K562 (cell line): ENCODE measurements at regions not wholly inside any gene's neighbourhood (a gene's known extent, or its start where the extent isn't known, plus 50 kb on each side); places are given as distances from the start of the nearest gene placed in this dataset.

Experiments
- ATAC-seq: fragments of 200-7000 bp; cut with Tn5 transposase; 3 replicates; pipeline ENCODE4 v1.9.1; 2020; ENCODE audit warnings: moderate library complexity
- BruUV-seq: library from RNA; stranded (reverse); fragments of 400-500 nt; replicated peaks from 2 replicates; lab custom pipeline; 2021; lab: Mats Ljungman, UMichigan
- CTCF ChIA-PET: fragments of 300-600 bp; formaldehyde crosslinking; extraction: SDS; loops from one replicate; lab custom pipeline; 2021; ENCODE audit warnings: low intra/inter-chr PET ratio; lab: Yijun Ruan, JAX
- POLR2A ChIA-PET: fragments of 300-600, 350-650 bp; sonication (Branson Sonifier 250); formaldehyde crosslinking; extraction: SDS; loops from one replicate; lab custom pipeline; 2021; ENCODE audit warnings: antibody characterized with exemption, inconsistent platforms; lab: Yijun Ruan, JAX
- DNase-seq, 4 experiments: peaks; one replicate each; pipeline versions ENCODE4 v3.0.0 to v3.0.0-alpha.2; 2011 to 2018; ENCODE audit warnings: low spot score in 3 of 4, mixed read lengths in 3 of 4; ENCODE audit errors: extremely low read depth in 1 of 4
- FAIRE-seq: peaks from 2 replicates; lab custom pipeline; 2011; peaks lifted over from hg19 to GRCh38; lab: Jason Lieb, UNC
- H2AFZ ChIP-seq: 2 replicates; pipeline ENCODE4 v1.6.0; 2011; ENCODE audit warnings: low read depth, low read length, control low read depth, inconsistent platforms
- H3K27ac ChIP-seq: fragments of 200-600 bp; 3 replicates; pipeline ENCODE4 v1.8.0; 2011; ENCODE audit warnings: low read depth, mild to moderate bottlenecking, control low read depth, inconsistent platforms, low read length, moderate library complexity, mixed read lengths; ENCODE audit errors: extremely low read depth
- H3K27me3 ChIP-seq, 2 experiments: fragments of 300-600 bp in 1 of 2; 2 replicates in 1 of 2; 3 replicates in 1 of 2; pipeline versions ENCODE4 v1.6.0 to v1.8.0; 2011; ENCODE audit warnings: inconsistent platforms in 2 of 2, low read length in 2 of 2, mild to moderate bottlenecking in 1 of 2, mixed read lengths in 1 of 2, moderate library complexity in 1 of 2; ENCODE audit not compliant: control insufficient read depth in 2 of 2, insufficient read depth in 2 of 2
- H3K36me3 ChIP-seq: fragments of 300-600 bp; 3 replicates; pipeline ENCODE4 v1.8.0; 2011; ENCODE audit warnings: mild to moderate bottlenecking, low read length, inconsistent platforms; ENCODE audit not compliant: control insufficient read depth, insufficient read depth
- H3K4me1 ChIP-seq, 2 experiments: fragments of 200-600 bp in 1 of 2; replicated peaks in 1 of 2; 2 replicates in 1 of 2; 3 replicates in 1 of 2; pipeline versions ENCODE4 v1.5.1 to v1.8.0; 2011; ENCODE audit warnings: inconsistent platforms in 2 of 2, low read length in 2 of 2, mild to moderate bottlenecking in 1 of 2, mixed read lengths in 1 of 2, moderate library complexity in 1 of 2; ENCODE audit not compliant: control insufficient read depth in 2 of 2, insufficient read depth in 2 of 2
- H3K4me2 ChIP-seq: 2 replicates; pipeline ENCODE4 v1.6.1; 2011; ENCODE audit warnings: low read length, control low read depth, inconsistent platforms, mixed read lengths; ENCODE audit not compliant: insufficient read depth
- H3K4me3 ChIP-seq: fragments of 200-600 bp; sonication (generic), shearing (Covaris generic); 2 replicates; pipeline ENCODE4 v1.5.1; 2016; ENCODE audit warnings: control low read depth, inconsistent platforms
- H3K79me2 ChIP-seq: fragments of 200-600 bp; 3 replicates; pipeline ENCODE4 v1.8.0; 2011; ENCODE audit warnings: low read length, inconsistent platforms; ENCODE audit not compliant: control insufficient read depth, insufficient read depth
- H3K9ac ChIP-seq, 2 experiments: 2 replicates each; pipeline versions ENCODE4 v1.6.0 to v1.6.1; 2011; ENCODE audit warnings: low read depth in 2 of 2, low read length in 2 of 2, control low read depth in 1 of 2, inconsistent platforms in 1 of 2, mild to moderate bottlenecking in 1 of 2, mixed read lengths in 1 of 2; ENCODE audit not compliant: insufficient read depth in 1 of 2
- H3K9me1 ChIP-seq: one replicate; pipeline ENCODE4 v1.6.0; 2011; ENCODE audit warnings: inconsistent platforms, mild to moderate bottlenecking, low read length, moderate library complexity; ENCODE audit not compliant: control insufficient read depth, insufficient read depth
- H3K9me3 ChIP-seq: replicated peaks from 2 replicates; pipeline ENCODE4 v1.5.1; 2011; ENCODE audit warnings: low read depth, low read length, inconsistent platforms; ENCODE audit not compliant: control insufficient read depth, insufficient read depth
- H4K20me1 ChIP-seq: replicated peaks from 2 replicates; pipeline ENCODE4 v1.6.1; 2011; ENCODE audit warnings: low read length, inconsistent platforms, mixed read lengths; ENCODE audit not compliant: control insufficient read depth, insufficient read depth
- CBX5 ChIP-seq: IDR thresholded peaks from 2 replicates; pipeline ENCODE4 v1.6.1; 2014; ENCODE audit warnings: low read depth, borderline replicate concordance
- EZH2 ChIP-seq: IDR thresholded peaks from 2 replicates; pipeline ENCODE4 v1.6.1; 2012; ENCODE audit warnings: low read depth, mild to moderate bottlenecking, inconsistent platforms, low read length, borderline replicate concordance
- FOXK2 ChIP-seq, 2 experiments: fragments of 450-650 bp; IDR thresholded peaks in 1 of 2; conservative IDR thresholded peaks in 1 of 2; 2 replicates each; pipeline ENCODE4 v1.6.1; 2016; ENCODE audit warnings: low read depth in 2 of 2, mild to moderate bottlenecking in 1 of 2
- MCM5 ChIP-seq: fragments of 450-650 bp; IDR thresholded peaks from 2 replicates; pipeline ENCODE4 v1.6.1; 2016; ENCODE audit warnings: low read depth
- PHB ChIP-seq: fragments of 250-450 bp; sonication (Bioruptor Pico); IDR thresholded peaks from 2 replicates; pipeline ENCODE4 v1.5.0; 2021
- RNF2 ChIP-seq: sonication (generic); IDR thresholded peaks from 2 replicates; pipeline ENCODE4 v1.6.1; 2016
- SRSF7 ChIP-seq: fragments of 200-400 bp; formaldehyde crosslinking; optimal IDR thresholded peaks from 2 replicates; pipeline ENCODE3; 2017; ENCODE audit warnings: mild to moderate bottlenecking, low read depth, low read length
- TCF7 ChIP-seq: sonication (generic); IDR thresholded peaks from 2 replicates; pipeline ENCODE4 v1.6.1; 2016; ENCODE audit warnings: antibody characterized with exemption, borderline replicate concordance
- ZNF146 ChIP-seq: IDR thresholded peaks from one replicate; pipeline ENCODE4 v1.6.1; 2018; ENCODE audit warnings: missing compliant biosample characterization; ENCODE audit not compliant: unreplicated experiment
- in situ Hi-C: fragments of 300-500 bp; cut with MboI; formaldehyde crosslinking; loops from 4 replicates; pipeline ENCODE4 v1.15.0; 2018; ENCODE audit warnings: inconsistent platforms, mixed read lengths
- intact Hi-C: fragments of 100-400 bp; cut with micrococcal nuclease; formaldehyde crosslinking; loops from 2 replicates; pipeline ENCODE4 v1.14.2; 2022
- TF ChIP-seq, protein P1 (sequence below): fragments of 450-650 bp; formaldehyde crosslinking; IDR thresholded peaks from 2 replicates; pipeline ENCODE4 v1.4.0; 2020; ENCODE audit warnings: mild to moderate bottlenecking, moderate library complexity
- TF ChIP-seq, protein P2 (sequence below): sonication (generic); formaldehyde crosslinking; IDR thresholded peaks from 2 replicates; pipeline ENCODE4 v1.8.1; 2023; ENCODE audit warnings: missing genetic modification reagents, mild to moderate bottlenecking, borderline replicate concordance
- TF ChIP-seq, protein P3 (sequence below): fragments of 250-450 bp; sonication (Bioruptor Pico); IDR thresholded peaks from 2 replicates; pipeline ENCODE4 v1.8.0; 2021; ENCODE audit warnings: borderline replicate concordance, mild to moderate bottlenecking, moderate library complexity; ENCODE audit not compliant: poor library complexity, severe bottlenecking

DNA sequence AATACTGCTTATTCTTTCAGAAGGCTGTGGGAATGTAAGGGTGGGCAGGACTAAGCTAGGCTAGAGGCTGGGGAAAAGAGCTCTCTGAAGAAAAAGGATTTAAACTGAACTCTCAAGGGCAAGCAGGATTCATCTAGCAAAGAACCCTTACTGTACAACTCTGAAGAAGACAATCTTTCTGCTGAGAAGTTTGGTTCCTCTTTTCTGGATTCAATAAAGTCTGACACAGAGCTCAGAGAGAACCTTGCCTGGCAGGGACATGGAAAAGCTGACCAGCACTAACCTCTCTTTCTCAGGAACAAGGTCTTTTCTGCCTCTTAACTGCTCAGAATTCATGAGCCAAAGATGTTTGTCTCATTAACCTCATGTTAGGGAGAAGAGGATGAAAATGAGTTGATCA, 388.4 kb upstream of the DDI1 start:
- Histone ChIP-seq H3K27me3 (no peaks in the 10 kb centered on the region), H3K9ac (no peak overlapping the region), H3K27ac (no peak overlapping the region), H3K9me1 (no peaks in the 10 kb centered on the region), H4K20me1 (no peaks in the 10 kb centered on the region), H2AFZ (no peak overlapping the region), H3K4me2 (no peak overlapping the region), H3K79me2 (no peaks in the 10 kb centered on the region), H3K9me3 (no peaks in the 10 kb centered on the region), H3K36me3 (no peaks in the 10 kb centered on the region), H3K4me1 (no peaks in the 10 kb centered on the region), H3K4me3 (no peak overlapping the region)
- CTCF ChIA-PET: no interaction called here
- ATAC-seq (no peak), FAIRE-seq (no peak), DNase-seq (no peak)
- in situ Hi-C loops: no loop called here
- POLR2A ChIA-PET: no interaction called here
- intact Hi-C loops: no loop called here
- TF ChIP-seq MCM5 (no peak), RNF2 (no peak), TCF7 (no peak), EZH2 (no peak), FOXK2 (conservative IDR thresholded peaks at IDR 0.05 in 1 of 2, IDR thresholded peaks at IDR 0.05 in 1 of 2; ENCODE audit: low read depth in 2 of 2) (no peak), CBX5 (no peak), SRSF7 (no peak), PHB (no peak), ZNF146 (CRISPR knock-in tag) (no peak)
- TF ChIP-seq, protein P1, sequence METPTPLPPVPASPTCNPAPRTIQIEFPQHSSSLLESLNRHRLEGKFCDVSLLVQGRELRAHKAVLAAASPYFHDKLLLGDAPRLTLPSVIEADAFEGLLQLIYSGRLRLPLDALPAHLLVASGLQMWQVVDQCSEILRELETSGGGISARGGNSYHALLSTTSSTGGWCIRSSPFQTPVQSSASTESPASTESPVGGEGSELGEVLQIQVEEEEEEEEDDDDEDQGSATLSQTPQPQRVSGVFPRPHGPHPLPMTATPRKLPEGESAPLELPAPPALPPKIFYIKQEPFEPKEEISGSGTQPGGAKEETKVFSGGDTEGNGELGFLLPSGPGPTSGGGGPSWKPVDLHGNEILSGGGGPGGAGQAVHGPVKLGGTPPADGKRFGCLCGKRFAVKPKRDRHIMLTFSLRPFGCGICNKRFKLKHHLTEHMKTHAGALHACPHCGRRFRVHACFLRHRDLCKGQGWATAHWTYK (CRISPR knock-in tag): no peak
- TF ChIP-seq, protein P2, sequence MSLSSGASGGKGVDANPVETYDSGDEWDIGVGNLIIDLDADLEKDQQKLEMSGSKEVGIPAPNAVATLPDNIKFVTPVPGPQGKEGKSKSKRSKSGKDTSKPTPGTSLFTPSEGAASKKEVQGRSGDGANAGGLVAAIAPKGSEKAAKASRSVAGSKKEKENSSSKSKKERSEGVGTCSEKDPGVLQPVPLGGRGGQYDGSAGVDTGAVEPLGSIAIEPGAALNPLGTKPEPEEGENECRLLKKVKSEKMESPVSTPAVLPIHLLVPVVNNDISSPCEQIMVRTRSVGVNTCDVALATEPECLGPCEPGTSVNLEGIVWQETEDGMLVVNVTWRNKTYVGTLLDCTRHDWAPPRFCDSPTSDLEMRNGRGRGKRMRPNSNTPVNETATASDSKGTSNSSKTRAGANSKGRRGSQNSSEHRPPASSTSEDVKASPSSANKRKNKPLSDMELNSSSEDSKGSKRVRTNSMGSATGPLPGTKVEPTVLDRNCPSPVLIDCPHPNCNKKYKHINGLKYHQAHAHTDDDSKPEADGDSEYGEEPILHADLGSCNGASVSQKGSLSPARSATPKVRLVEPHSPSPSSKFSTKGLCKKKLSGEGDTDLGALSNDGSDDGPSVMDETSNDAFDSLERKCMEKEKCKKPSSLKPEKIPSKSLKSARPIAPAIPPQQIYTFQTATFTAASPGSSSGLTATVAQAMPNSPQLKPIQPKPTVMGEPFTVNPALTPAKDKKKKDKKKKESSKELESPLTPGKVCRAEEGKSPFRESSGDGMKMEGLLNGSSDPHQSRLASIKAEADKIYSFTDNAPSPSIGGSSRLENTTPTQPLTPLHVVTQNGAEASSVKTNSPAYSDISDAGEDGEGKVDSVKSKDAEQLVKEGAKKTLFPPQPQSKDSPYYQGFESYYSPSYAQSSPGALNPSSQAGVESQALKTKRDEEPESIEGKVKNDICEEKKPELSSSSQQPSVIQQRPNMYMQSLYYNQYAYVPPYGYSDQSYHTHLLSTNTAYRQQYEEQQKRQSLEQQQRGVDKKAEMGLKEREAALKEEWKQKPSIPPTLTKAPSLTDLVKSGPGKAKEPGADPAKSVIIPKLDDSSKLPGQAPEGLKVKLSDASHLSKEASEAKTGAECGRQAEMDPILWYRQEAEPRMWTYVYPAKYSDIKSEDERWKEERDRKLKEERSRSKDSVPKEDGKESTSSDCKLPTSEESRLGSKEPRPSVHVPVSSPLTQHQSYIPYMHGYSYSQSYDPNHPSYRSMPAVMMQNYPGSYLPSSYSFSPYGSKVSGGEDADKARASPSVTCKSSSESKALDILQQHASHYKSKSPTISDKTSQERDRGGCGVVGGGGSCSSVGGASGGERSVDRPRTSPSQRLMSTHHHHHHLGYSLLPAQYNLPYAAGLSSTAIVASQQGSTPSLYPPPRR: no peak
- TF ChIP-seq, protein P3, sequence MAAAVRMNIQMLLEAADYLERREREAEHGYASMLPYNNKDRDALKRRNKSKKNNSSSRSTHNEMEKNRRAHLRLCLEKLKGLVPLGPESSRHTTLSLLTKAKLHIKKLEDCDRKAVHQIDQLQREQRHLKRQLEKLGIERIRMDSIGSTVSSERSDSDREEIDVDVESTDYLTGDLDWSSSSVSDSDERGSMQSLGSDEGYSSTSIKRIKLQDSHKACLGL (CRISPR knock-in tag): no peak
- BruUV-seq: no TSS peak
